Gastrocnemius medialis (tissue), 4 donors: ENCODE measurements at regions not wholly inside any gene's neighbourhood (a gene's known extent, or its start where the extent isn't known, plus 50 kb on each side); places are given as distances from the start of the nearest gene placed in this dataset.
A peak's percentile ranks its signal among the peaks of the same experiment; 100 is the strongest.

Source experiments
- ATAC-seq, 2 donors: fragments of 150-250 bp; one replicate each; pipeline ENCODE4 v1.9.1; 2016
- DNase-seq, 2 donors: peaks; one replicate each; pipeline ENCODE4 v3.0.0-alpha.2; 2019
- H3K27ac ChIP-seq, 4 donors: fragments of 200-600 bp; sonication (generic); 1 replicate in 1 of 4; 2 replicates in 3 of 4; pipeline ENCODE4 v1.5.1; 2016 to 2018; ENCODE audit warnings: mild to moderate bottlenecking in 2 of 4, moderate library complexity in 1 of 4
- H3K27me3 ChIP-seq, 3 donors: fragments of 200-600 bp; sonication (generic) in 2 of 3; 1 replicate in 1 of 3; 2 replicates in 2 of 3; pipeline versions ENCODE4 v1.5.1 to v1.6.0; 2016 to 2019; ENCODE audit warnings: mild to moderate bottlenecking in 1 of 3, moderate library complexity in 1 of 3
- H3K36me3 ChIP-seq, 2 donors: fragments of 200-600 bp; sonication (generic) in 1 of 2; one replicate each; pipeline ENCODE4 v1.5.1; 2017 to 2018
- H3K4me1 ChIP-seq, 2 donors: fragments of 200-600 bp; sonication (generic) in 1 of 2; one replicate each; pipeline ENCODE4 v1.5.1; 2016 to 2017; ENCODE audit warnings: mild to moderate bottlenecking in 2 of 2
- H3K4me3 ChIP-seq, 4 donors: fragments of 200-600 bp; sonication (generic) in 3 of 4; 1 replicate in 1 of 4; 2 replicates in 3 of 4; pipeline ENCODE4 v1.5.1; 2016 to 2019; ENCODE audit warnings: mild to moderate bottlenecking in 2 of 4
- H3K9me3 ChIP-seq, 3 donors: fragments of 200-600 bp; sonication (generic) in 2 of 3; 1 replicate in 1 of 3; 2 replicates in 2 of 3; pipeline ENCODE4 v1.5.1; 2016 to 2019
- CTCF ChIP-seq, 5 experiments: fragments of 450-650 bp in 3 of 5; fragments of 200-600 bp in 2 of 5; sonication (generic) in 2 of 5; IDR thresholded peaks in 4 of 5; conservative IDR thresholded peaks in 1 of 5; 1 replicate in 4 of 5; 2 replicates in 1 of 5; pipeline ENCODE4 v1.5.1; 2016 to 2019; ENCODE audit warnings: antibody characterized with exemption in 5 of 5, mild to moderate bottlenecking in 3 of 5, moderate library complexity in 3 of 5
- POLR2A ChIP-seq, 2 donors: fragments of 450-650 bp; IDR thresholded peaks; one replicate each; pipeline ENCODE4 v1.6.1; 2017; ENCODE audit warnings: antibody characterized with exemption in 2 of 2, mild to moderate bottlenecking in 2 of 2, moderate library complexity in 2 of 2
- in situ Hi-C, 4 donors: fragments of 200-750 bp; cut with MboI; loops; one replicate each; pipeline versions ENCODE4 v1.15.0 to v1.8.0; 2017; ENCODE audit warnings: low sequenced_read_pairs in 4 of 4
- intact Hi-C: fragments of 100-400 bp; cut with DNase I; formaldehyde crosslinking; loops from one replicate; pipeline ENCODE4 v1.15.1; 2023; ENCODE audit warnings: low total_unique reads

- no peak for ATAC-seq
- intact Hi-C loops, result no loop called here
- in situ Hi-C loops, result no loop called here
Observed at GRCh38 chr2:206858687-206859329, 80.5 kb upstream of the CPO start.

GRCh38 chr2:206859330-206859739 is 80.0 kb upstream of the CPO start:
- TF ChIP-seq POLR2A (IDR thresholded peaks at IDR 0.05) (no peak), CTCF (IDR thresholded peaks at IDR 0.05 in 4 of 5, conservative IDR thresholded peaks at IDR 0.05 in 1 of 5) (no peak)
- in situ Hi-C loops, result no loop called here
- no peaks in the 10 kb centered on the region for H3K9me3 ChIP-seq
- H3K27ac ChIP-seq, result no peak overlapping the region
- no peaks in the 10 kb centered on the region for H3K36me3 ChIP-seq
- DNase-seq (no peak), ATAC-seq (no peak)
- no peaks in the 10 kb centered on the region for H3K27me3 ChIP-seq
- no peak overlapping the region for H3K4me3 ChIP-seq
- no peaks in the 10 kb centered on the region for H3K4me1 ChIP-seq
- intact Hi-C loops, result no loop called here

More at GRCh38 chr2:206858687-206859329, 80.5 kb upstream of the CPO start:
- Histone ChIP-seq H3K4me1 (no peaks in the 10 kb centered on the region), H3K27me3 (no peaks in the 10 kb centered on the region), H3K4me3 (no peak overlapping the region), H3K27ac (no peak overlapping the region), H3K9me3 (no peaks in the 10 kb centered on the region), H3K36me3 (no peaks in the 10 kb centered on the region)
- TF ChIP-seq CTCF (IDR thresholded peaks at IDR 0.05 in 4 of 5, conservative IDR thresholded peaks at IDR 0.05 in 1 of 5), result no peak
- TF ChIP-seq POLR2A (IDR thresholded peaks at IDR 0.05), result no peak
- no peak for DNase-seq

GRCh38 chr2:206863196-206863595 is 76.1 kb upstream of the CPO start:
- Histone ChIP-seq H3K4me1 (no peaks in the 10 kb centered on the region), H3K27me3 (no peaks in the 10 kb centered on the region), H3K36me3 (no peaks in the 10 kb centered on the region), H3K9me3 (no peaks in the 10 kb centered on the region), H3K27ac (peak overlapping the region in 2 of 4 donors; percentile 16 to 27), H3K4me3 (no peak overlapping the region)
- intact Hi-C loops, result no loop called here
- in situ Hi-C loops, result no loop called here
- no peak for TF ChIP-seq POLR2A (IDR thresholded peaks at IDR 0.05)
- no peak for TF ChIP-seq CTCF (IDR thresholded peaks at IDR 0.05 in 4 of 5, conservative IDR thresholded peaks at IDR 0.05 in 1 of 5)
- DNase-seq (peak; percentile 29 to 32), ATAC-seq (peak; percentile 52 to 68)

GRCh38 chr2:206863716-206864115 is 75.6 kb upstream of the CPO start:
- no peak for DNase-seq
- Histone ChIP-seq H3K4me3 (no peak overlapping the region), H3K36me3 (no peaks in the 10 kb centered on the region), H3K27ac (peak overlapping the region in 1 of 4 donors; percentile 27), H3K27me3 (no peaks in the 10 kb centered on the region), H3K4me1 (no peaks in the 10 kb centered on the region), H3K9me3 (no peaks in the 10 kb centered on the region)
- intact Hi-C loops (no loop called here), in situ Hi-C loops (no loop called here)
- TF ChIP-seq CTCF (IDR thresholded peaks at IDR 0.05 in 4 of 5, conservative IDR thresholded peaks at IDR 0.05 in 1 of 5), result no peak
- TF ChIP-seq POLR2A (IDR thresholded peaks at IDR 0.05), result no peak
- no peak for ATAC-seq

GRCh38 chr2:206867006-206867405 is 72.3 kb upstream of the CPO start:
- in situ Hi-C loops (no loop called here), intact Hi-C loops (no loop called here)
- Histone ChIP-seq H3K36me3 (no peaks in the 10 kb centered on the region), H3K4me3 (no peak overlapping the region), H3K4me1 (no peaks in the 10 kb centered on the region), H3K27me3 (no peaks in the 10 kb centered on the region), H3K9me3 (no peaks in the 10 kb centered on the region), H3K27ac (no peak overlapping the region)
- ATAC-seq (no peak), DNase-seq (no peak)
- TF ChIP-seq POLR2A (IDR thresholded peaks at IDR 0.05) (no peak), CTCF (IDR thresholded peaks at IDR 0.05 in 4 of 5, conservative IDR thresholded peaks at IDR 0.05 in 1 of 5) (no peak)
